Right renal pelvis (tissue), 4 donors: ENCODE measurements at regions not wholly inside any gene's neighbourhood (a gene's known extent, or its start where the extent isn't known, plus 50 kb on each side); places are given as distances from the start of the nearest gene placed in this dataset.

Experiments
- DNase-seq, 4 donors: peaks; one replicate each; pipeline ENCODE4 v3.0.0-alpha.2; 2013; ENCODE audit warnings: low read depth in 4 of 4, low spot score in 3 of 4, missing footprints in 1 of 4

- DNase-seq = no peak
Observed at GRCh38 chr20:60713396-60713795, 538.7 kb upstream of the CDH4 start.

GRCh38 chr20:60715172-60715571, 536.9 kb upstream of the CDH4 start:
- DNase-seq = no peak

GRCh38 chr20:60718743-60719480, 533.1 kb upstream of the CDH4 start:
- DNase-seq = no peak

GRCh38 chr20:60725311-60725906, 526.7 kb upstream of the CDH4 start:
- DNase-seq = no peak

GRCh38 chr20:60727425-60727824, 524.6 kb upstream of the CDH4 start:
- no peak for DNase-seq

- DNase-seq = no peak
Observed at GRCh38 chr20:60728705-60729104, 523.4 kb upstream of the CDH4 start.

GRCh38 chr20:60729135-60729900, 522.7 kb upstream of the CDH4 start:
- DNase-seq = no peak

GRCh38 chr20:60732322-60732721, 519.7 kb upstream of the CDH4 start:
- no peak for DNase-seq

- DNase-seq = no peak
Observed at GRCh38 chr20:60748086-60748485, 504.0 kb upstream of the CDH4 start.

- no peak for DNase-seq
Observed at GRCh38 chr20:60749804-60750602, 502.1 kb upstream of the CDH4 start.

GRCh38 chr20:60750909-60751308, 501.2 kb upstream of the CDH4 start:
- DNase-seq = no peak

GRCh38 chr20:60751826-60752225, 500.2 kb upstream of the CDH4 start:
- DNase-seq = no peak

- DNase-seq = peak in 2 of 4 donors; percentile 12 to 13
Observed at GRCh38 chr20:60752741-60753420, 499.2 kb upstream of the CDH4 start.

- DNase-seq = no peak
Observed at GRCh38 chr20:60754856-60755255, 497.2 kb upstream of the CDH4 start.

- DNase-seq = no peak
Observed at GRCh38 chr20:60759651-60760050, 492.4 kb upstream of the CDH4 start.

GRCh38 chr20:60760256-60761000, 491.6 kb upstream of the CDH4 start:
- DNase-seq = no peak

- DNase-seq = no peak
Observed at GRCh38 chr20:60761056-60761455, 491.0 kb upstream of the CDH4 start.

GRCh38 chr20:60762386-60762785, 489.7 kb upstream of the CDH4 start:
- no peak for DNase-seq

- DNase-seq = no peak
Observed at GRCh38 chr20:60764328-60764727, 487.7 kb upstream of the CDH4 start.

GRCh38 chr20:60764771-60765170, 487.3 kb upstream of the CDH4 start:
- DNase-seq = no peak
